GM23338 (cell line): ENCODE measurements at regions not wholly inside any gene's neighbourhood (a gene's known extent, or its start where the extent isn't known, plus 50 kb on each side); places are given as distances from the start of the nearest gene placed in this dataset.

ENCODE experiments used
- ATAC-seq: fragments of 200-7000 bp; cut with Tn5 transposase; 3 replicates; pipeline ENCODE4 v1.9.1; 2020
- DNase-seq: peaks from one replicate; pipeline ENCODE4 v3.0.0-alpha.2; 2015; ENCODE audit warnings: low spot score
- H2AFZ ChIP-seq: fragments of 200-600 bp; sonication (generic); 2 replicates; pipeline ENCODE4 v1.8.0; 2016; ENCODE audit warnings: antibody characterized with exemption, mild to moderate bottlenecking, moderate library complexity
- H3F3A ChIP-seq: fragments of 200-600 bp; sonication (generic); replicated peaks from 2 replicates; pipeline ENCODE4 v1.8.0; 2017; ENCODE audit warnings: antibody characterized with exemption, mixed run types, low read depth
- H3K27ac ChIP-seq: fragments of 200-600 bp; sonication (generic); 2 replicates; pipeline ENCODE4 v1.6.1; 2016; ENCODE audit warnings: low read depth
- H3K27me3 ChIP-seq: fragments of 200-600 bp; sonication (generic); 2 replicates; pipeline ENCODE4 v1.8.0; 2016; ENCODE audit warnings: mild to moderate bottlenecking, mixed run types, moderate library complexity; ENCODE audit not compliant: insufficient read depth
- H3K36me3 ChIP-seq: fragments of 200-600 bp; sonication (generic); 2 replicates; pipeline ENCODE4 v1.8.0; 2016; ENCODE audit warnings: mild to moderate bottlenecking; ENCODE audit not compliant: insufficient read depth
- H3K4me1 ChIP-seq: fragments of 200-600 bp; sonication (generic); 2 replicates; pipeline ENCODE4 v1.8.0; 2016; ENCODE audit warnings: mild to moderate bottlenecking, moderate library complexity; ENCODE audit not compliant: insufficient read depth
- H3K4me2 ChIP-seq: fragments of 200-600 bp; sonication (generic); 2 replicates; pipeline ENCODE4 v1.7.1; 2017; ENCODE audit warnings: mixed run types
- H3K4me3 ChIP-seq: fragments of 200-600 bp; sonication (generic); 2 replicates; pipeline ENCODE4 v1.6.1; 2016; ENCODE audit warnings: mixed run types
- H3K79me2 ChIP-seq: fragments of 200-600 bp; sonication (generic); replicated peaks from 2 replicates; pipeline ENCODE4 v1.8.0; 2017; ENCODE audit warnings: mild to moderate bottlenecking; ENCODE audit not compliant: insufficient read depth
- H3K9me2 ChIP-seq: fragments of 200-600 bp; sonication (generic); 2 replicates; pipeline ENCODE4 v1.8.0; 2017; ENCODE audit not compliant: insufficient read depth
- H4K20me1 ChIP-seq: fragments of 200-600 bp; sonication (generic); replicated peaks from 2 replicates; pipeline ENCODE4 v1.8.0; 2017; ENCODE audit warnings: mild to moderate bottlenecking; ENCODE audit not compliant: insufficient read depth
- H3K27ac Mint-ChIP-seq: 2 replicates; pipeline ENCODE4 v1.8.0; 2020; ENCODE audit warnings: inconsistent platforms, mild to moderate bottlenecking, moderate library complexity, mixed read lengths
- H3K27me3 Mint-ChIP-seq: 3 replicates; pipeline ENCODE4 v1.8.0; 2022; ENCODE audit warnings: low read depth, mild to moderate bottlenecking, moderate library complexity, mixed read lengths, inconsistent platforms; ENCODE audit not compliant: insufficient read depth, poor library complexity
- H3K36me3 Mint-ChIP-seq: 3 replicates; pipeline ENCODE4 v1.8.0; 2021; ENCODE audit warnings: low read depth, mild to moderate bottlenecking, inconsistent platforms, moderate library complexity, mixed read lengths
- H3K4me1 Mint-ChIP-seq: 3 replicates; pipeline ENCODE4 v1.8.0; 2020; ENCODE audit warnings: mild to moderate bottlenecking, inconsistent platforms, mixed read lengths
- H3K4me3 Mint-ChIP-seq: 3 replicates; pipeline ENCODE4 v1.8.0; 2021; ENCODE audit warnings: moderate library complexity, mild to moderate bottlenecking, inconsistent platforms, mixed read lengths
- H3K9me3 Mint-ChIP-seq: 3 replicates; pipeline ENCODE4 v1.8.0; 2020; ENCODE audit warnings: moderate library complexity, mild to moderate bottlenecking, inconsistent platforms, mixed read lengths
- CREB1 ChIP-seq: fragments of 250-450 bp; sonication (Bioruptor Pico); IDR thresholded peaks from 2 replicates; pipeline ENCODE4 v1.5.0; 2020; ENCODE audit warnings: low read depth, mild to moderate bottlenecking, moderate library complexity
- CTCF ChIP-seq, 2 experiments: fragments of 200-600 bp in 1 of 2; sonication (generic) in 1 of 2; conservative IDR thresholded peaks; 2 replicates each; pipeline versions ENCODE4 v1.5.1 to v1.6.1; 2016 to 2017; ENCODE audit warnings: antibody characterized with exemption in 2 of 2, low read depth in 2 of 2, mild to moderate bottlenecking in 2 of 2, moderate library complexity in 1 of 2
- ETS1 ChIP-seq: IDR thresholded peaks from 2 replicates; pipeline ENCODE4 v1.6.1; 2016; ENCODE audit warnings: antibody characterized with exemption
- EZH2 ChIP-seq: fragments of 200-600 bp; sonication (generic); IDR thresholded peaks from one replicate; pipeline ENCODE4 v1.8.0; 2017; ENCODE audit warnings: antibody characterized with exemption, mild to moderate bottlenecking, low read depth; ENCODE audit not compliant: unreplicated experiment
- EZH2phosphoT487 ChIP-seq: fragments of 200-600 bp; sonication (generic); IDR thresholded peaks from one replicate; pipeline ENCODE4 v1.8.1; 2018; ENCODE audit warnings: antibody characterized with exemption; ENCODE audit not compliant: unreplicated experiment
- JUNB ChIP-seq: IDR thresholded peaks from one replicate; pipeline ENCODE4 v1.6.1; 2016; ENCODE audit warnings: antibody characterized with exemption; ENCODE audit not compliant: unreplicated experiment
- NANOG ChIP-seq: IDR thresholded peaks from 2 replicates; pipeline ENCODE4 v1.6.1; 2016; ENCODE audit warnings: antibody characterized with exemption, borderline replicate concordance
- POLR2AphosphoS5 ChIP-seq: IDR thresholded peaks from 2 replicates; pipeline ENCODE4 v1.6.1; 2016; ENCODE audit warnings: antibody characterized with exemption, low read depth
- REST ChIP-seq: IDR thresholded peaks from one replicate; pipeline ENCODE4 v1.6.1; 2018; ENCODE audit warnings: antibody characterized with exemption; ENCODE audit not compliant: unreplicated experiment
- STAT1 ChIP-seq: IDR thresholded peaks from one replicate; pipeline ENCODE4 v1.6.1; 2016; ENCODE audit warnings: antibody characterized with exemption; ENCODE audit not compliant: unreplicated experiment
- ZNF114 ChIP-seq: fragments of 250-450 bp; sonication (Bioruptor Pico); IDR thresholded peaks from 2 replicates; pipeline ENCODE4 v1.5.0; 2020; ENCODE audit warnings: mild to moderate bottlenecking, moderate library complexity
- ZNF331 ChIP-seq: fragments of 250-450 bp; sonication (Bioruptor Pico); IDR thresholded peaks from 2 replicates; pipeline ENCODE4 v1.5.0; 2020; ENCODE audit warnings: low read depth, mild to moderate bottlenecking, moderate library complexity
- ZNF462 ChIP-seq: fragments of 250-450 bp; sonication (Bioruptor Pico); IDR thresholded peaks from 2 replicates; pipeline ENCODE4 v1.5.0; 2020; ENCODE audit warnings: mild to moderate bottlenecking, moderate library complexity

- Histone ChIP-seq H3K4me3 (no peak overlapping the region), H3K27me3 (no peaks in the 10 kb centered on the region), H3F3A (no peaks in the 10 kb centered on the region), H3K9me2 (no peaks in the 10 kb centered on the region), H3K36me3 (no peaks in the 10 kb centered on the region), H3K79me2 (no peaks in the 10 kb centered on the region), H3K27ac (no peak overlapping the region), H3K4me1 (no peaks in the 10 kb centered on the region), H4K20me1 (no peaks in the 10 kb centered on the region), H3K4me2 (no peak overlapping the region), H2AFZ (no peak overlapping the region)
- DNase-seq = no peak
- Mint-ChIP-seq H3K27me3 (peaks cover 11% of the 10 kb centered on the region), H3K36me3 (no peaks in the 10 kb centered on the region), H3K4me3 (no peak overlapping the region), H3K9me3 (no peaks in the 10 kb centered on the region), H3K4me1 (peaks cover 35% of the 10 kb centered on the region), H3K27ac (no peak overlapping the region)
- TF ChIP-seq ETS1 (no peak), CTCF (conservative IDR thresholded peaks at IDR 0.05; ENCODE audit: low read depth in 2 of 2) (no peak), EZH2 (no peak), ZNF331 (no peak), ZNF462 (no peak), POLR2AphosphoS5 (no peak), EZH2phosphoT487 (no peak), REST (no peak), ZNF114 (CRISPR knock-in tag) (no peak), NANOG (no peak), JUNB (no peak), STAT1 (no peak), CREB1 (CRISPR knock-in tag) (no peak)
- no peak for ATAC-seq
These were observed 312.7 kb upstream of the B3GAT1 start for GRCh38 chr11:134724779-134725140.
